ENCODE measurements at regions not wholly inside any gene's neighbourhood (a gene's known extent, or its start where the extent isn't known, plus 50 kb on each side); places are given as distances from the start of the nearest gene placed in this dataset.
"Not testable (repeated sequence)": the region's sequence is repeated elsewhere in the genome, so short reads cannot be mapped to it uniquely, and the experiment has no call there.

GRCh38 chr4:116537828-116538227 is 547.5 kb downstream of the TRAM1L1 start:
- in situ Hi-C loops (cut with MboI; ENCODE audit: low sequenced_read_pairs, unreplicated experiment): no loop called here
- DNase-seq (ENCODE audit: low spot score): no peak
- no peak for TF ChIP-seq CTCF (IDR thresholded peaks at IDR 0.05; ENCODE audit: borderline replicate concordance, control extremely low read depth, extremely low read depth, insufficient read depth, missing control alignments)

- DNase-seq (ENCODE audit: low spot score); in situ Hi-C loops (cut with MboI; ENCODE audit: low sequenced_read_pairs, unreplicated experiment): not testable (repeated sequence)
Measured at GRCh38 chr4:116536024-116536423, 549.4 kb downstream of the TRAM1L1 start.

- no peak for DNase-seq (ENCODE audit: low spot score)
- no peak for TF ChIP-seq CTCF (IDR thresholded peaks at IDR 0.05; ENCODE audit: borderline replicate concordance, control extremely low read depth, extremely low read depth, insufficient read depth, missing control alignments)
- in situ Hi-C loops (cut with MboI; ENCODE audit: low sequenced_read_pairs, unreplicated experiment): no loop called here
Measured at GRCh38 chr4:116531870-116532269, 553.5 kb downstream of the TRAM1L1 start.

GRCh38 chr4:116531026-116531425 is 554.4 kb downstream of the TRAM1L1 start:
- DNase-seq (ENCODE audit: low spot score): no peak
- TF ChIP-seq CTCF (IDR thresholded peaks at IDR 0.05; ENCODE audit: borderline replicate concordance, control extremely low read depth, extremely low read depth, insufficient read depth, missing control alignments): no peak
- in situ Hi-C loops (cut with MboI; ENCODE audit: low sequenced_read_pairs, unreplicated experiment): no loop called here

GRCh38 chr4:116530048-116530447 is 555.3 kb downstream of the TRAM1L1 start:
- DNase-seq (ENCODE audit: low spot score): no peak
- in situ Hi-C loops (cut with MboI; ENCODE audit: low sequenced_read_pairs, unreplicated experiment): no loop called here
- TF ChIP-seq CTCF (IDR thresholded peaks at IDR 0.05; ENCODE audit: borderline replicate concordance, control extremely low read depth, extremely low read depth, insufficient read depth, missing control alignments): no peak

- no peak for DNase-seq (ENCODE audit: low spot score)
- no peak for TF ChIP-seq CTCF (IDR thresholded peaks at IDR 0.05; ENCODE audit: borderline replicate concordance, control extremely low read depth, extremely low read depth, insufficient read depth, missing control alignments)
- in situ Hi-C loops (cut with MboI; ENCODE audit: low sequenced_read_pairs, unreplicated experiment): no loop called here
Measured at GRCh38 chr4:116529129-116529528, 556.2 kb downstream of the TRAM1L1 start.

- in situ Hi-C loops (cut with MboI; ENCODE audit: low sequenced_read_pairs, unreplicated experiment): no loop called here
- no peak for TF ChIP-seq CTCF (IDR thresholded peaks at IDR 0.05; ENCODE audit: borderline replicate concordance, control extremely low read depth, extremely low read depth, insufficient read depth, missing control alignments)
- no peak for DNase-seq (ENCODE audit: low spot score)
Measured at GRCh38 chr4:116522922-116523321, 562.5 kb downstream of the TRAM1L1 start.
